HepG2 (cell line): ENCODE measurements at regions not wholly inside any gene's neighbourhood (a gene's known extent, or its start where the extent isn't known, plus 50 kb on each side); places are given as distances from the start of the nearest gene placed in this dataset.

Experiments used
- ATAC-seq: fragments of 200-7000 bp; cut with Tn5 transposase; 3 replicates; pipeline ENCODE4 v1.9.1; 2020; ENCODE audit warnings: mild to moderate bottlenecking, moderate library complexity
- BruUV-seq: library from RNA; stranded (reverse); fragments of 400-500 nt; replicated peaks from 2 replicates; lab custom pipeline; 2021; lab: Mats Ljungman, UMichigan
- CTCF ChIA-PET: fragments of 300-600 bp; formaldehyde crosslinking; extraction: SDS; loops from one replicate; lab custom pipeline; 2021; ENCODE audit warnings: low total read pairs, inconsistent platforms, low intra/inter-chr PET ratio; lab: Yijun Ruan, JAX
- POLR2A ChIA-PET: fragments of 350-600 bp; sonication (Branson Sonifier 250); formaldehyde crosslinking; loops from one replicate; lab custom pipeline; 2020; ENCODE audit warnings: antibody characterized with exemption, inconsistent platforms; lab: Yijun Ruan, JAX
- DNase-seq: peaks from one replicate; pipeline ENCODE4 v3.0.0-alpha.2; 2015; ENCODE audit warnings: low spot score
- FAIRE-seq: peaks from 3 replicates; lab custom pipeline; 2011; peaks lifted over from hg19 to GRCh38; lab: Jason Lieb, UNC
- H2AFZ ChIP-seq: one replicate; pipeline ENCODE4 v1.6.1; 2011; ENCODE audit warnings: low read length, inconsistent platforms
- H3K27ac ChIP-seq: fragments of 300-600 bp; 3 replicates; pipeline ENCODE4 v1.8.0; 2011; ENCODE audit warnings: mixed run types, mild to moderate bottlenecking, mixed read lengths, low read length, inconsistent platforms; ENCODE audit not compliant: insufficient read depth; ENCODE audit errors: extremely low read length
- H3K27me3 ChIP-seq, 2 experiments: fragments of 200-600 bp in 1 of 2; 2 replicates in 1 of 2; 3 replicates in 1 of 2; pipeline versions ENCODE4 v1.6.0 to v1.8.0; 2011; ENCODE audit warnings: low read length in 2 of 2, mild to moderate bottlenecking in 2 of 2, moderate library complexity in 2 of 2, inconsistent platforms in 1 of 2; ENCODE audit not compliant: insufficient read depth in 2 of 2, control insufficient read depth in 1 of 2
- H3K36me3 ChIP-seq, 2 experiments: fragments of 200-600 bp in 1 of 2; replicated peaks in 1 of 2; 2 replicates in 1 of 2; 3 replicates in 1 of 2; pipeline versions ENCODE4 v1.5.1 to v1.8.0; 2011; ENCODE audit warnings: low read length in 2 of 2, inconsistent platforms in 1 of 2; ENCODE audit not compliant: insufficient read depth in 2 of 2, control insufficient read depth in 1 of 2
- H3K4me1 ChIP-seq: 2 replicates; pipeline ENCODE4 v1.5.1; 2012; ENCODE audit warnings: low read length, inconsistent platforms; ENCODE audit not compliant: insufficient read depth
- H3K4me2 ChIP-seq: 2 replicates; pipeline ENCODE4 v1.6.0; 2011; ENCODE audit warnings: low read depth, low read length, inconsistent platforms
- H3K4me3 ChIP-seq, 3 experiments: fragments of 200-600 bp in 1 of 3; sonication (generic), shearing (Covaris generic) in 1 of 3; replicated peaks in 1 of 3; 2 replicates each; pipeline ENCODE4 v1.5.1; 2011 to 2016; ENCODE audit warnings: low read length in 3 of 3, inconsistent platforms in 2 of 3, low read depth in 2 of 3, mild to moderate bottlenecking in 2 of 3, control low read depth in 1 of 3, mixed read lengths in 1 of 3; ENCODE audit not compliant: insufficient read depth in 1 of 3
- H3K79me2 ChIP-seq: one replicate; pipeline ENCODE4 v1.6.1; 2011; ENCODE audit warnings: low read length, inconsistent platforms; ENCODE audit not compliant: insufficient read depth
- H3K9ac ChIP-seq: 2 replicates; pipeline ENCODE4 v1.6.0; 2011; ENCODE audit warnings: mild to moderate bottlenecking, low read depth, low read length, inconsistent platforms; ENCODE audit not compliant: insufficient read depth
- H3K9me3 ChIP-seq: 2 replicates; pipeline ENCODE4 v1.5.1; 2012; ENCODE audit warnings: mild to moderate bottlenecking, low read length
- H4K20me1 ChIP-seq: 2 replicates; pipeline ENCODE4 v1.6.0; 2011; ENCODE audit warnings: inconsistent platforms, mild to moderate bottlenecking, low read length, moderate library complexity; ENCODE audit not compliant: insufficient read depth
- ARNT ChIP-seq: fragments of 450-650 bp; IDR thresholded peaks from 2 replicates; pipeline ENCODE4 v1.6.1; 2017
- CC2D1A ChIP-seq: sonication (generic); formaldehyde crosslinking; IDR thresholded peaks from 2 replicates; pipeline ENCODE4 v1.8.1; 2023; ENCODE audit warnings: mild to moderate bottlenecking, missing genetic modification reagents
- ETV6 ChIP-seq: sonication (generic); formaldehyde crosslinking; conservative IDR thresholded peaks from 2 replicates; pipeline ENCODE4 v1.4.0; 2020; ENCODE audit warnings: missing genetic modification reagents
- FIP1L1 ChIP-seq: fragments of 200-400 bp; formaldehyde crosslinking; IDR thresholded peaks from 2 replicates; pipeline ENCODE4 v1.6.1; 2018; ENCODE audit warnings: low read depth, mild to moderate bottlenecking, low read length, moderate library complexity, borderline replicate concordance; ENCODE audit not compliant: insufficient read depth
- GABPB1 ChIP-seq: IDR thresholded peaks from 2 replicates; pipeline ENCODE4 v1.6.1; 2016; ENCODE audit warnings: mild to moderate bottlenecking, missing genetic modification reagents, moderate library complexity, missing compliant biosample characterization
- HDAC6 ChIP-seq: fragments of 200-600 bp; sonication (generic); IDR thresholded peaks from 2 replicates; pipeline ENCODE4 v1.7.0; 2017; ENCODE audit warnings: mild to moderate bottlenecking, antibody characterized with exemption, low read length, low read depth
- HOXD1 ChIP-seq: sonication (generic); formaldehyde crosslinking; IDR thresholded peaks from 2 replicates; pipeline ENCODE4 v1.5.0; 2020; ENCODE audit warnings: missing genetic modification reagents
- MATR3 ChIP-seq: sonication (generic); formaldehyde crosslinking; IDR thresholded peaks from 2 replicates; pipeline ENCODE4 v1.4.0; 2020; ENCODE audit warnings: missing genetic modification reagents
- MTF2 ChIP-seq: sonication (generic); formaldehyde crosslinking; IDR thresholded peaks from 2 replicates; pipeline ENCODE4 v1.5.0; 2020; ENCODE audit warnings: missing genetic modification reagents, borderline replicate concordance
- PHF20 ChIP-seq: sonication (generic); formaldehyde crosslinking; IDR thresholded peaks from 2 replicates; pipeline ENCODE4 v1.5.0; 2020; ENCODE audit warnings: mild to moderate bottlenecking, missing genetic modification reagents
- PTBP1 ChIP-seq: fragments of 200-400 bp; formaldehyde crosslinking; IDR thresholded peaks from 2 replicates; pipeline ENCODE4 v1.6.1; 2018; ENCODE audit warnings: low read length, low read depth; ENCODE audit not compliant: poor library complexity, severe bottlenecking
- SPEN ChIP-seq: sonication (generic); formaldehyde crosslinking; IDR thresholded peaks from 2 replicates; pipeline ENCODE4 v1.5.1; 2020; ENCODE audit warnings: low read depth, mild to moderate bottlenecking, missing genetic modification reagents
- TSC22D2 ChIP-seq: sonication (generic); formaldehyde crosslinking; IDR thresholded peaks from 2 replicates; pipeline ENCODE4 v1.5.1; 2020; ENCODE audit warnings: missing genetic modification reagents, mild to moderate bottlenecking, borderline replicate concordance
- ZBTB1 ChIP-seq: sonication (generic); formaldehyde crosslinking; IDR thresholded peaks from 2 replicates; pipeline ENCODE4 v1.4.0; 2020; ENCODE audit warnings: missing genetic modification reagents, borderline replicate concordance
- ZIK1 ChIP-seq: sonication (generic); formaldehyde crosslinking; IDR thresholded peaks from 2 replicates; pipeline ENCODE4 v1.5.0; 2020; ENCODE audit warnings: mild to moderate bottlenecking, low read depth, missing genetic modification reagents, borderline replicate concordance
- ZNF10 ChIP-seq: sonication (generic); formaldehyde crosslinking; IDR thresholded peaks from 2 replicates; pipeline ENCODE4 v1.4.0; 2020; ENCODE audit warnings: mild to moderate bottlenecking, low read depth, missing genetic modification reagents, borderline replicate concordance
- ZNF225 ChIP-seq: sonication (generic); formaldehyde crosslinking; IDR thresholded peaks from 2 replicates; pipeline ENCODE4 v1.4.0; 2020; ENCODE audit warnings: mild to moderate bottlenecking, missing genetic modification reagents
- ZNF605 ChIP-seq: sonication (generic); formaldehyde crosslinking; IDR thresholded peaks from 2 replicates; pipeline ENCODE4 v1.8.0; 2022; ENCODE audit warnings: mild to moderate bottlenecking, missing genetic modification reagents
- WGBS: methylation state at CpG from one replicate; pipeline ENCODE4 v1.1.6; 2017; ENCODE audit warnings: low lambda C conversion rate; 5-methylcytosine and 5-hydroxymethylcytosine counted together
- in situ Hi-C: cut with HindIII; loops from 2 replicates; pipeline ENCODE4 v1.10.0; 2017; ENCODE audit warnings: low pct_unique_long_range_greater_than_20kb; ENCODE audit not compliant: extremely low pct_ligation_motif_present
- intact Hi-C: fragments of 100-400 bp; cut with micrococcal nuclease; formaldehyde crosslinking; loops from one replicate; pipeline ENCODE4 v1.10.0; 2022; ENCODE audit not compliant: unreplicated experiment
- TF ChIP-seq, protein P1 (sequence below): fragments of 450-650 bp; IDR thresholded peaks from 2 replicates; pipeline ENCODE4 v1.6.1; 2017
- TF ChIP-seq, protein P2 (sequence below): sonication (generic); formaldehyde crosslinking; IDR thresholded peaks from 2 replicates; pipeline ENCODE4 v1.8.1; 2023; ENCODE audit warnings: missing genetic modification reagents, mild to moderate bottlenecking, borderline replicate concordance
- TF ChIP-seq, protein P3 (sequence below): sonication (generic); formaldehyde crosslinking; IDR thresholded peaks from 2 replicates; pipeline ENCODE4 v1.5.0; 2020; ENCODE audit warnings: mild to moderate bottlenecking, missing genetic modification reagents
- TF ChIP-seq, protein P4 (sequence below): sonication (generic); formaldehyde crosslinking; IDR thresholded peaks from 2 replicates; pipeline ENCODE4 v1.4.0; 2020; ENCODE audit warnings: missing genetic modification reagents

DNA sequence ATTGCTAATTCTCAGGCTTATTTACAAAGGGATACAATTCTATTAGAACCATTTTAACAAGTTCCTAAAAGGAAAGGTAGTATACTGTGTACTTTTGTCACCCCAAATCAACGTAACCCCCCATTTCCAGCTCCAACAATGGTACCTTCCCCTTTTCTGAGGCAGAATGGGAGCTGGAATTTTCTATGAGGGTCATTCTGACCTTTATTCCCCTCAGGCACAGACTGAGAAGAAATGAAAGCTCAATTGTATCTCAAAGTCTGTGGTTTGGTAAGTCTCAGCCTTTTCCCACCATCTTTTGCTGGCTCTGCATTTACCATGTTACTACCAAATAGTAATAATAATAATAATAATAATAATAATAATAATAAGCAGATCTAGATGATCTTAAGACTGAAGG, 571.0 kb downstream of the RNF144B start (continued):
- TF ChIP-seq, protein P1, sequence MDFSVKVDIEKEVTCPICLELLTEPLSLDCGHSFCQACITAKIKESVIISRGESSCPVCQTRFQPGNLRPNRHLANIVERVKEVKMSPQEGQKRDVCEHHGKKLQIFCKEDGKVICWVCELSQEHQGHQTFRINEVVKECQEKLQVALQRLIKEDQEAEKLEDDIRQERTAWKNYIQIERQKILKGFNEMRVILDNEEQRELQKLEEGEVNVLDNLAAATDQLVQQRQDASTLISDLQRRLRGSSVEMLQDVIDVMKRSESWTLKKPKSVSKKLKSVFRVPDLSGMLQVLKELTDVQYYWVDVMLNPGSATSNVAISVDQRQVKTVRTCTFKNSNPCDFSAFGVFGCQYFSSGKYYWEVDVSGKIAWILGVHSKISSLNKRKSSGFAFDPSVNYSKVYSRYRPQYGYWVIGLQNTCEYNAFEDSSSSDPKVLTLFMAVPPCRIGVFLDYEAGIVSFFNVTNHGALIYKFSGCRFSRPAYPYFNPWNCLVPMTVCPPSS, result no peak
- TF ChIP-seq ZBTB1 (CRISPR knock-in tag) (no peak), HDAC6 (no peak), SPEN (CRISPR knock-in tag) (no peak), MTF2 (CRISPR knock-in tag) (no peak), ARNT (no peak), CC2D1A (CRISPR knock-in tag) (no peak)
- TF ChIP-seq, protein P2, sequence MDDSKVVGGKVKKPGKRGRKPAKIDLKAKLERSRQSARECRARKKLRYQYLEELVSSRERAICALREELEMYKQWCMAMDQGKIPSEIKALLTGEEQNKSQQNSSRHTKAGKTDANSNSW (CRISPR knock-in tag), result no peak
- TF ChIP-seq, all 625 proteins: peak for 0

DNA sequence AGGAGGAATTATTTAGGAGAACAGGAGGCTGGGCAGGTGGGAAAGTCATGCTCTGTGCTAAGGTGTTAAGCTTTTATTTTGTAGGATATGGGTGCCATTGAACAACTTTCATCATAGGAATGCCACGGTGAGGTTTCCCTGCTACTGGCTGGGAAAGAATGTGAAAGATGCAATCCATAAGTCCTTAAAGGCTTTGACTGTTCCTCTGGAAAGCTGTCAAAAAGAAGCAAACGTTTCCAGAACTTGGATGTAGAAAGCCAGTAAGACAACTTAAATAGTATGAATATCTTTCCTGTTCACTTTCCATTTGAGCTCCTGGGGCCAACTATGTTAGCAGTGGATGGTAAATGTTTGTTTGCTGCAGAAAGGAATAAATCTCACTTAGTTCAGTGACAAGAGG, 574.4 kb downstream of the RNF144B start:
- Histone ChIP-seq H3K4me1 (no peaks in the 10 kb centered on the region), H3K36me3 (no peaks in the 10 kb centered on the region), H3K27me3 (no peaks in the 10 kb centered on the region), H3K4me2 (no peak overlapping the region), H4K20me1 (no peaks in the 10 kb centered on the region), H3K27ac (no peak overlapping the region), H3K9me3 (peaks cover 18% of the 10 kb centered on the region; the same call in 1 of the 2 replicates), H3K9ac (no peak overlapping the region), H3K79me2 (no peaks in the 10 kb centered on the region), H2AFZ (no peak overlapping the region), H3K4me3 (no peak overlapping the region)
- no peak for FAIRE-seq
- no peak for ATAC-seq
- BruUV-seq, result no TSS peak
- WGBS, result 2% methylated on average over 2 of the region's 2 CpGs
- intact Hi-C loops (no loop called here), in situ Hi-C loops (no loop called here)
- no peak for DNase-seq
- CTCF ChIA-PET, result no interaction called here
- POLR2A ChIA-PET, result no interaction called here
- TF ChIP-seq GABPB1 (no peak), PTBP1 (no peak), ETV6 (no peak), ZIK1 (CRISPR knock-in tag) (no peak), MATR3 (CRISPR knock-in tag) (no peak), ZNF605 (CRISPR knock-in tag) (no peak), FIP1L1 (no peak), ZNF225 (no peak), HOXD1 (CRISPR knock-in tag) (no peak), TSC22D2 (CRISPR knock-in tag) (no peak), ZNF10 (CRISPR knock-in tag) (no peak), PHF20 (CRISPR knock-in tag) (no peak)
- TF ChIP-seq, protein P3, sequence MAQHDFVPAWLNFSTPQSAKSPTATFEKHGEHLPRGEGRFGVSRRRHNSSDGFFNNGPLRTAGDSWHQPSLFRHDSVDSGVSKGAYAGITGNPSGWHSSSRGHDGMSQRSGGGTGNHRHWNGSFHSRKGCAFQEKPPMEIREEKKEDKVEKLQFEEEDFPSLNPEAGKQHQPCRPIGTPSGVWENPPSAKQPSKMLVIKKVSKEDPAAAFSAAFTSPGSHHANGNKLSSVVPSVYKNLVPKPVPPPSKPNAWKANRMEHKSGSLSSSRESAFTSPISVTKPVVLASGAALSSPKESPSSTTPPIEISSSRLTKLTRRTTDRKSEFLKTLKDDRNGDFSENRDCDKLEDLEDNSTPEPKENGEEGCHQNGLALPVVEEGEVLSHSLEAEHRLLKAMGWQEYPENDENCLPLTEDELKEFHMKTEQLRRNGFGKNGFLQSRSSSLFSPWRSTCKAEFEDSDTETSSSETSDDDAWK (CRISPR knock-in tag), result no peak
- TF ChIP-seq, protein P4, sequence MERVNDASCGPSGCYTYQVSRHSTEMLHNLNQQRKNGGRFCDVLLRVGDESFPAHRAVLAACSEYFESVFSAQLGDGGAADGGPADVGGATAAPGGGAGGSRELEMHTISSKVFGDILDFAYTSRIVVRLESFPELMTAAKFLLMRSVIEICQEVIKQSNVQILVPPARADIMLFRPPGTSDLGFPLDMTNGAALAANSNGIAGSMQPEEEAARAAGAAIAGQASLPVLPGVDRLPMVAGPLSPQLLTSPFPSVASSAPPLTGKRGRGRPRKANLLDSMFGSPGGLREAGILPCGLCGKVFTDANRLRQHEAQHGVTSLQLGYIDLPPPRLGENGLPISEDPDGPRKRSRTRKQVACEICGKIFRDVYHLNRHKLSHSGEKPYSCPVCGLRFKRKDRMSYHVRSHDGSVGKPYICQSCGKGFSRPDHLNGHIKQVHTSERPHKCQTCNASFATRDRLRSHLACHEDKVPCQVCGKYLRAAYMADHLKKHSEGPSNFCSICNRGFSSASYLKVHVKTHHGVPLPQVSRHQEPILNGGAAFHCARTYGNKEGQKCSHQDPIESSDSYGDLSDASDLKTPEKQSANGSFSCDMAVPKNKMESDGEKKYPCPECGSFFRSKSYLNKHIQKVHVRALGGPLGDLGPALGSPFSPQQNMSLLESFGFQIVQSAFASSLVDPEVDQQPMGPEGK, result no peak
